ENCODE measurements at regions not wholly inside any gene's neighbourhood (a gene's known extent, or its start where the extent isn't known, plus 50 kb on each side); places are given as distances from the start of the nearest gene placed in this dataset.

DNA sequence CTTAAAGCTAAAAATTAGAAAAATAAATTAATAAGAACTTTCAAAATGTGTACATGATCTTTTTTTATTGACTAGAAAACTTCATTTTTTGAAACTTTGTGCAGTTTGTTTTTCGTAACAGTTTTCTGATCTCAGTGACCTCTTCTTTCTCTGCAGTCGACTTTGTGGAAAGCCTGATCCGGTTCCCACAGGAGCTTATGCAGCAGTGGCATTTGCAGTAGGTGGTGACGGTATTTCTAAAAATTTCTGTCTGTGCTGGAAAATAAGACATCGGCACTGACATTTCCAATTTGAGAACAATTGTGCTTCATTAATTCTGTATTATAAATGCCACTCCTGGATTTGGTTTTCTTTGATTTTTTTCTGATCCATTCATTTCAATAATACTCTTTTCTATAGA lies 68.8 kb downstream of the CLDN17 start:
- no peaks in the 10 kb centered on the region for H3K4me1 ChIP-seq (ENCODE audit: control insufficient read depth, extremely low read depth, insufficient read depth, low read length)
- H3K36me3 ChIP-seq (ENCODE audit: control insufficient read depth in 2 of 2, extremely low read depth in 1 of 2, insufficient read depth in 2 of 2, low read length in 2 of 2): no peaks in the 10 kb centered on the region
- no peaks in the 10 kb centered on the region for H4K20me1 ChIP-seq (replicated peaks; ENCODE audit: control insufficient read depth, extremely low read depth, insufficient read depth, low read length)
- dilution Hi-C loops (cut with MboI; ENCODE audit: extremely low pct_ligation_motif_present, low sequenced_read_pairs): no loop called here
- H3K9me1 ChIP-seq (replicated peaks; ENCODE audit: control insufficient read depth, extremely low read depth, insufficient read depth, low read length): no peaks in the 10 kb centered on the region
- DNase-seq (ENCODE audit: low read depth, low spot score) (no peak), FAIRE-seq (no peak)
- H3K4me2 ChIP-seq (ENCODE audit: insufficient read depth, low read length): no peak overlapping the region
- no peak overlapping the region for H3K27ac ChIP-seq (ENCODE audit: insufficient read depth, low read depth, low read length)
- H3K79me2 ChIP-seq (ENCODE audit: control insufficient read depth, insufficient read depth, low read length): no peaks in the 10 kb centered on the region
- ChIA-PET POLR2A (no interaction called here), CTCF (no interaction called here)
- intact Hi-C loops (cut with micrococcal nuclease): no loop called here
- no TSS peak for BruUV-seq (replicated peaks)
- TF ChIP-seq CTCF (IDR thresholded peaks at IDR 0.05; ENCODE audit: extremely low read depth in 1 of 2, insufficient read depth in 1 of 2, low read depth in 1 of 2, low read length in 2 of 2) (no peak), GATA2 (IDR thresholded peaks at IDR 0.05; ENCODE audit: insufficient read depth, insufficient read length, low read depth, low read length) (no peak), EZH2 (IDR thresholded peaks at IDR 0.05; ENCODE audit: borderline replicate concordance, low read depth, low read length, severe bottlenecking) (no peak), POLR2A (IDR thresholded peaks at IDR 0.05; ENCODE audit: low read depth, low read length) (no peak), MAX (IDR thresholded peaks at IDR 0.05; ENCODE audit: insufficient read depth, insufficient read length) (no peak), MYC (IDR thresholded peaks at IDR 0.05; ENCODE audit: low read depth, low read length) (no peak), POLR2AphosphoS5 (IDR thresholded peaks at IDR 0.05; ENCODE audit: insufficient read depth, low read depth, low read length) (no peak), FOS (IDR thresholded peaks at IDR 0.05; ENCODE audit: borderline replicate concordance, insufficient read depth, low read length) (no peak), JUN (IDR thresholded peaks at IDR 0.05; ENCODE audit: borderline replicate concordance, insufficient read depth, insufficient read length, low read depth) (no peak)
- no peaks in the 10 kb centered on the region for H3K27me3 ChIP-seq (ENCODE audit: control insufficient read depth in 2 of 2, insufficient read depth in 2 of 2, low read length in 2 of 2)
- H2AFZ ChIP-seq (ENCODE audit: low read depth, low read length): no peak overlapping the region
- H3K4me3 ChIP-seq (replicated peaks in 1 of 3; ENCODE audit: insufficient read depth in 1 of 3, low read depth in 1 of 3, low read length in 3 of 3): no peak overlapping the region
- no peak overlapping the region for H3K9ac ChIP-seq (replicated peaks; ENCODE audit: extremely low read depth, insufficient read depth, low read length)
- H3K9me3 ChIP-seq (replicated peaks; ENCODE audit: control insufficient read depth, insufficient read depth, low read length): no peaks in the 10 kb centered on the region
